Panc1 (cell line): ENCODE measurements at regions not wholly inside any gene's neighbourhood (a gene's known extent, or its start where the extent isn't known, plus 50 kb on each side); places are given as distances from the start of the nearest gene placed in this dataset.

ENCODE experiments used
- ATAC-seq: fragments of 200-7000 bp; cut with Tn5 transposase; 2 replicates; pipeline ENCODE4 v1.9.1; 2020; ENCODE audit warnings: mild to moderate bottlenecking, moderate library complexity
- BruUV-seq: library from RNA; stranded (reverse); fragments of 400-500 nt; replicated peaks from 2 replicates; lab custom pipeline; 2021; lab: Mats Ljungman, UMichigan
- CTCF ChIA-PET: fragments of 300-600 bp; sonication (Branson Sonifier 250); formaldehyde crosslinking; loops from one replicate; lab custom pipeline; 2022; ENCODE audit warnings: antibody characterized with exemption; lab: Charles Lee
- POLR2A ChIA-PET: fragments of 300-600 bp; sonication (Branson Sonifier 250); formaldehyde crosslinking; loops from one replicate; lab custom pipeline; 2022; ENCODE audit warnings: antibody characterized with exemption; lab: Charles Lee
- DNase-seq: peaks from one replicate; pipeline ENCODE4 v3.0.0-alpha.2; 2010; ENCODE audit warnings: low read depth, low spot score
- H3K27ac ChIP-seq: 2 replicates; pipeline ENCODE4 v1.5.1; 2011; ENCODE audit warnings: mild to moderate bottlenecking, low read length, inconsistent platforms
- H3K27me3 ChIP-seq: fragments of 200-500 bp; sonication (Bioruptor generic); 2 replicates; pipeline ENCODE4 v1.6.0; 2014; ENCODE audit warnings: low read length, inconsistent platforms; ENCODE audit not compliant: control insufficient read depth, insufficient read depth
- H3K36me3 ChIP-seq: fragments of 200-500 bp; sonication (Bioruptor generic); 2 replicates; pipeline ENCODE4 v1.5.1; 2014; ENCODE audit warnings: inconsistent platforms, mild to moderate bottlenecking, low read length, moderate library complexity; ENCODE audit not compliant: control insufficient read depth, insufficient read depth
- H3K4me1 ChIP-seq: 2 replicates; pipeline ENCODE4 v1.5.1; 2011; ENCODE audit warnings: inconsistent platforms, mild to moderate bottlenecking, low read length, moderate library complexity; ENCODE audit not compliant: control insufficient read depth, insufficient read depth
- H3K4me3 ChIP-seq, 2 experiments: 2 replicates each; pipeline ENCODE4 v1.5.1; 2011 to 2012; ENCODE audit warnings: low read depth in 2 of 2, low read length in 2 of 2, mild to moderate bottlenecking in 2 of 2, inconsistent platforms in 1 of 2, moderate library complexity in 1 of 2
- H3K9me3 ChIP-seq: fragments of 200-500 bp; sonication (Bioruptor generic); 2 replicates; pipeline ENCODE4 v1.5.1; 2014; ENCODE audit warnings: low read depth, mild to moderate bottlenecking, inconsistent platforms, low read length, moderate library complexity; ENCODE audit not compliant: control insufficient read depth, insufficient read depth
- CTCF ChIP-seq: fragments of 450-650 bp; IDR thresholded peaks from 2 replicates; pipeline ENCODE4 v1.5.1; 2017; ENCODE audit warnings: mild to moderate bottlenecking
- POLR2AphosphoS5 ChIP-seq: IDR thresholded peaks from 2 replicates; pipeline ENCODE4 v1.6.1; 2012; ENCODE audit warnings: mild to moderate bottlenecking, low read depth, low read length, moderate library complexity
- REST ChIP-seq, 2 experiments: IDR thresholded peaks; 2 replicates each; pipeline ENCODE4 v1.6.1; 2011 to 2012; ENCODE audit warnings: low read depth in 2 of 2, control low read depth in 1 of 2, low read length in 1 of 2, mild to moderate bottlenecking in 1 of 2, moderate library complexity in 1 of 2; ENCODE audit not compliant: insufficient read depth in 1 of 2
- SIN3A ChIP-seq: IDR thresholded peaks from 2 replicates; pipeline ENCODE4 v1.6.1; 2012; ENCODE audit warnings: low read depth, mild to moderate bottlenecking, low read length, moderate library complexity, borderline replicate concordance; ENCODE audit not compliant: insufficient read depth
- TCF7L2 ChIP-seq: IDR thresholded peaks from 2 replicates; pipeline ENCODE4 v1.6.1; 2011; ENCODE audit warnings: mild to moderate bottlenecking, low read depth, low read length, inconsistent platforms
- in situ Hi-C: cut with HindIII; loops from 2 replicates; pipeline ENCODE4 v1.10.0; 2016; ENCODE audit warnings: low sequenced_read_pairs, low pct_unique_long_range_greater_than_20kb
- intact Hi-C: fragments of 100-400 bp; cut with micrococcal nuclease; formaldehyde crosslinking; loops from one replicate; pipeline ENCODE4 v1.10.0; 2022; ENCODE audit not compliant: unreplicated experiment

GRCh38 chr18:51952844-51953243 lies 387.2 kb upstream of the DCC start:
- Histone ChIP-seq H3K9me3 (no peaks in the 10 kb centered on the region), H3K27me3 (no peaks in the 10 kb centered on the region), H3K36me3 (no peaks in the 10 kb centered on the region), H3K4me1 (no peaks in the 10 kb centered on the region), H3K4me3 (no peak overlapping the region), H3K27ac (no peak overlapping the region)
- CTCF ChIA-PET = no interaction called here
- in situ Hi-C loops (no loop called here), intact Hi-C loops (no loop called here)
- no peak for TF ChIP-seq TCF7L2
- TF ChIP-seq SIN3A = no peak
- no peak for TF ChIP-seq POLR2AphosphoS5
- no peak for TF ChIP-seq REST (IDR thresholded peaks at IDR 0.05; ENCODE audit: insufficient read depth in 1 of 2, low read depth in 2 of 2, low read length in 1 of 2)
- TF ChIP-seq CTCF = no peak
- no TSS peak for BruUV-seq
- POLR2A ChIA-PET = no interaction called here
- ATAC-seq (no peak), DNase-seq (no peak)

GRCh38 chr18:51953521-51953920 lies 386.5 kb upstream of the DCC start:
- Histone ChIP-seq H3K4me1 (no peaks in the 10 kb centered on the region), H3K27me3 (no peaks in the 10 kb centered on the region), H3K36me3 (no peaks in the 10 kb centered on the region), H3K9me3 (no peaks in the 10 kb centered on the region), H3K4me3 (no peak overlapping the region), H3K27ac (no peak overlapping the region)
- in situ Hi-C loops = no loop called here
- ATAC-seq (no peak), DNase-seq (no peak)
- ChIA-PET CTCF (no interaction called here), POLR2A (no interaction called here)
- BruUV-seq = no TSS peak
- intact Hi-C loops = no loop called here
- TF ChIP-seq CTCF = no peak
- TF ChIP-seq POLR2AphosphoS5 = no peak
- no peak for TF ChIP-seq TCF7L2
- TF ChIP-seq SIN3A = no peak
- TF ChIP-seq REST (IDR thresholded peaks at IDR 0.05; ENCODE audit: insufficient read depth in 1 of 2, low read depth in 2 of 2, low read length in 1 of 2) = no peak
